Liver (tissue), 8 donors: ENCODE measurements at regions not wholly inside any gene's neighbourhood (a gene's known extent, or its start where the extent isn't known, plus 50 kb on each side); places are given as distances from the start of the nearest gene placed in this dataset.

Experiments used
- DNase-seq: peaks from one replicate; pipeline ENCODE4 v3.0.0-alpha.2; 2017; ENCODE audit warnings: low spot score
- H3K27ac ChIP-seq, 2 donors: one replicate each; pipeline ENCODE4 v1.7.0; 2013; ENCODE audit warnings: inconsistent platforms in 2 of 2, low read length in 2 of 2, control low read depth in 1 of 2, low read depth in 1 of 2, mild to moderate bottlenecking in 1 of 2
- H3K27me3 ChIP-seq, 4 donors: one replicate each; pipeline versions ENCODE4 v1.6.1 to v1.7.0; 2013; ENCODE audit warnings: low read length in 3 of 4, inconsistent platforms in 1 of 4, mild to moderate bottlenecking in 1 of 4, moderate library complexity in 1 of 4; ENCODE audit not compliant: control insufficient read depth in 4 of 4, insufficient read depth in 4 of 4
- H3K36me3 ChIP-seq, 4 donors: one replicate each; pipeline versions ENCODE4 v1.6.1 to v1.7.0; 2013; ENCODE audit warnings: low read length in 3 of 4, mild to moderate bottlenecking in 3 of 4, low read depth in 1 of 4, moderate library complexity in 1 of 4; ENCODE audit not compliant: control insufficient read depth in 4 of 4, insufficient read depth in 3 of 4
- H3K4me1 ChIP-seq, 4 donors: one replicate each; pipeline versions ENCODE4 v1.6.1 to v1.7.0; 2013; ENCODE audit warnings: low read length in 3 of 4, mild to moderate bottlenecking in 3 of 4, moderate library complexity in 1 of 4; ENCODE audit not compliant: control insufficient read depth in 4 of 4, insufficient read depth in 4 of 4
- H3K4me3 ChIP-seq, 3 donors: one replicate each; pipeline versions ENCODE4 v1.6.1 to v1.7.0; 2013; ENCODE audit warnings: low read length in 3 of 3, control low read depth in 1 of 3, low read depth in 1 of 3, mild to moderate bottlenecking in 1 of 3
- H3K9ac ChIP-seq, 2 donors: one replicate each; pipeline ENCODE4 v1.7.0; 2013; ENCODE audit warnings: low read length in 2 of 2, mild to moderate bottlenecking in 2 of 2, moderate library complexity in 2 of 2, control low read depth in 1 of 2, low read depth in 1 of 2
- H3K9me3 ChIP-seq, 4 donors: one replicate each; pipeline versions ENCODE4 v1.6.1 to v1.7.0; 2013; ENCODE audit warnings: low read length in 3 of 4; ENCODE audit not compliant: control insufficient read depth in 4 of 4
- EGR1 ChIP-seq, 2 donors: IDR thresholded peaks; 2 replicates each; pipeline ENCODE4 v1.6.1; 2016 to 2018; ENCODE audit warnings: antibody characterized with exemption in 2 of 2, low read depth in 2 of 2
- FOXA1 ChIP-seq: IDR thresholded peaks from 2 replicates; pipeline ENCODE4 v1.6.1; 2016; ENCODE audit warnings: antibody characterized with exemption
- FOXA2 ChIP-seq: IDR thresholded peaks from 2 replicates; pipeline ENCODE4 v1.6.1; 2016; ENCODE audit warnings: antibody characterized with exemption
- GABPA ChIP-seq, 2 donors: IDR thresholded peaks in 1 of 2; conservative IDR thresholded peaks in 1 of 2; 2 replicates each; pipeline ENCODE4 v1.6.1; 2016; ENCODE audit warnings: antibody characterized with exemption in 2 of 2, mild to moderate bottlenecking in 1 of 2, moderate library complexity in 1 of 2
- HNF4A ChIP-seq, 2 donors: conservative IDR thresholded peaks; 2 replicates each; pipeline ENCODE4 v1.6.1; 2016; ENCODE audit warnings: antibody characterized with exemption in 2 of 2, mild to moderate bottlenecking in 2 of 2
- HNF4G ChIP-seq: IDR thresholded peaks from 2 replicates; pipeline ENCODE4 v1.6.1; 2016; ENCODE audit warnings: antibody characterized with exemption
- JUND ChIP-seq, 2 donors: IDR thresholded peaks; 2 replicates each; pipeline ENCODE4 v1.6.1; 2016; ENCODE audit warnings: antibody characterized with exemption in 2 of 2
- NR2F2 ChIP-seq: IDR thresholded peaks from 2 replicates; pipeline ENCODE4 v1.6.1; 2016; ENCODE audit warnings: antibody characterized with exemption
- RAD21 ChIP-seq, 2 donors: IDR thresholded peaks; 2 replicates each; pipeline ENCODE4 v1.6.1; 2016; ENCODE audit warnings: antibody characterized with exemption in 2 of 2, mild to moderate bottlenecking in 2 of 2
- RXRA ChIP-seq, 2 donors: IDR thresholded peaks; 2 replicates each; pipeline ENCODE4 v1.6.1; 2017 to 2018; ENCODE audit warnings: antibody characterized with exemption in 2 of 2, mild to moderate bottlenecking in 1 of 2
- SP1 ChIP-seq: IDR thresholded peaks from 2 replicates; pipeline ENCODE4 v1.6.1; 2018; ENCODE audit warnings: antibody characterized with exemption, mild to moderate bottlenecking
- TAF1 ChIP-seq: conservative IDR thresholded peaks from 2 replicates; pipeline ENCODE4 v1.6.1; 2016; ENCODE audit warnings: antibody characterized with exemption, mild to moderate bottlenecking
- YY1 ChIP-seq: IDR thresholded peaks from 2 replicates; pipeline ENCODE4 v1.6.1; 2016; ENCODE audit warnings: antibody characterized with exemption, mild to moderate bottlenecking
- WGBS: extraction: QIAGEN DNeasy Blood & Tissue Kit; methylation state at CpG from one replicate; pipeline ENCODE4 v1.1.7; 2013; 5-methylcytosine and 5-hydroxymethylcytosine counted together
- TF ChIP-seq, protein P1 (sequence below): IDR thresholded peaks from 2 replicates; pipeline ENCODE4 v1.6.1; 2016; ENCODE audit warnings: antibody characterized with exemption
- TF ChIP-seq, protein P2 (sequence below): IDR thresholded peaks from 2 replicates; pipeline ENCODE4 v1.6.1; 2016; ENCODE audit warnings: antibody characterized with exemption, mild to moderate bottlenecking
- TF ChIP-seq, protein P3 (sequence below): fragments of 150-350 bp; IDR thresholded peaks from 2 replicates; pipeline ENCODE4 v1.5.1; 2017; ENCODE audit warnings: improper control_type of control experiment, low read depth, low read length; ENCODE audit not compliant: missing input control
- TF ChIP-seq, protein P4 (sequence below): IDR thresholded peaks from 2 replicates; pipeline ENCODE4 v1.6.1; 2016; ENCODE audit warnings: antibody characterized with exemption
- TF ChIP-seq, protein P5 (sequence below): IDR thresholded peaks from 2 replicates; pipeline ENCODE4 v1.6.1; 2016; ENCODE audit warnings: antibody characterized with exemption
- donor health status: healthy.
- donor health status: healthy.
- donor health status: healthy.
- donor health status: healthy.
- donor health status: healthy.

DNA sequence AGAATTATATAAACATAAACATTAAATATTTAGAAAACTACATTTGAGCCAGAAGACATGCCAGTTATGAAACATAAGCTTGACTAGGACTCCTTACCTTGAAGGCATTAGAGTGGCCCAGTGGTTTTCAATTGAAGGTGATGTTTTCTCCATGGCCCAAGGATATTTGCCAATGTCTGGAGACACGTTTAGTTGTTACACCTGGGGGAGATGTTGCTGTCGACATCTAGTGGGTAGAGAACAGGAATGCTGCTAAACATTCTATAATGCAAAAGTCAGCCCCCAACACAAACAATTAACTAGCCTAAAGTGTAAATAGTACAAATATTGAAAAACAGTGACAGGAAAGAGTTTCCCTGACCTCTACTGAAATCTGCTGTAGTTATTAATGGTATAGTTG lies 200.9 kb upstream of the HS3ST5 start:
- DNase-seq, result no peak
- Histone ChIP-seq H3K27ac (no peak overlapping the region), H3K27me3 (no peaks in the 10 kb centered on the region), H3K4me1 (no peaks in the 10 kb centered on the region), H3K36me3 (no peaks in the 10 kb centered on the region), H3K4me3 (no peak overlapping the region), H3K9me3 (no peaks in the 10 kb centered on the region), H3K9ac (no peak overlapping the region)
- WGBS, result 53% methylated on average over 2 of the region's 2 CpGs
- TF ChIP-seq, protein P1, sequence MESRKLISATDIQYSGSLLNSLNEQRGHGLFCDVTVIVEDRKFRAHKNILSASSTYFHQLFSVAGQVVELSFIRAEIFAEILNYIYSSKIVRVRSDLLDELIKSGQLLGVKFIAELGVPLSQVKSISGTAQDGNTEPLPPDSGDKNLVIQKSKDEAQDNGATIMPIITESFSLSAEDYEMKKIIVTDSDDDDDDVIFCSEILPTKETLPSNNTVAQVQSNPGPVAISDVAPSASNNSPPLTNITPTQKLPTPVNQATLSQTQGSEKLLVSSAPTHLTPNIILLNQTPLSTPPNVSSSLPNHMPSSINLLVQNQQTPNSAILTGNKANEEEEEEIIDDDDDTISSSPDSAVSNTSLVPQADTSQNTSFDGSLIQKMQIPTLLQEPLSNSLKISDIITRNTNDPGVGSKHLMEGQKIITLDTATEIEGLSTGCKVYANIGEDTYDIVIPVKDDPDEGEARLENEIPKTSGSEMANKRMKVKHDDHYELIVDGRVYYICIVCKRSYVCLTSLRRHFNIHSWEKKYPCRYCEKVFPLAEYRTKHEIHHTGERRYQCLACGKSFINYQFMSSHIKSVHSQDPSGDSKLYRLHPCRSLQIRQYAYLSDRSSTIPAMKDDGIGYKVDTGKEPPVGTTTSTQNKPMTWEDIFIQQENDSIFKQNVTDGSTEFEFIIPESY, result no peak
- TF ChIP-seq, protein P2, sequence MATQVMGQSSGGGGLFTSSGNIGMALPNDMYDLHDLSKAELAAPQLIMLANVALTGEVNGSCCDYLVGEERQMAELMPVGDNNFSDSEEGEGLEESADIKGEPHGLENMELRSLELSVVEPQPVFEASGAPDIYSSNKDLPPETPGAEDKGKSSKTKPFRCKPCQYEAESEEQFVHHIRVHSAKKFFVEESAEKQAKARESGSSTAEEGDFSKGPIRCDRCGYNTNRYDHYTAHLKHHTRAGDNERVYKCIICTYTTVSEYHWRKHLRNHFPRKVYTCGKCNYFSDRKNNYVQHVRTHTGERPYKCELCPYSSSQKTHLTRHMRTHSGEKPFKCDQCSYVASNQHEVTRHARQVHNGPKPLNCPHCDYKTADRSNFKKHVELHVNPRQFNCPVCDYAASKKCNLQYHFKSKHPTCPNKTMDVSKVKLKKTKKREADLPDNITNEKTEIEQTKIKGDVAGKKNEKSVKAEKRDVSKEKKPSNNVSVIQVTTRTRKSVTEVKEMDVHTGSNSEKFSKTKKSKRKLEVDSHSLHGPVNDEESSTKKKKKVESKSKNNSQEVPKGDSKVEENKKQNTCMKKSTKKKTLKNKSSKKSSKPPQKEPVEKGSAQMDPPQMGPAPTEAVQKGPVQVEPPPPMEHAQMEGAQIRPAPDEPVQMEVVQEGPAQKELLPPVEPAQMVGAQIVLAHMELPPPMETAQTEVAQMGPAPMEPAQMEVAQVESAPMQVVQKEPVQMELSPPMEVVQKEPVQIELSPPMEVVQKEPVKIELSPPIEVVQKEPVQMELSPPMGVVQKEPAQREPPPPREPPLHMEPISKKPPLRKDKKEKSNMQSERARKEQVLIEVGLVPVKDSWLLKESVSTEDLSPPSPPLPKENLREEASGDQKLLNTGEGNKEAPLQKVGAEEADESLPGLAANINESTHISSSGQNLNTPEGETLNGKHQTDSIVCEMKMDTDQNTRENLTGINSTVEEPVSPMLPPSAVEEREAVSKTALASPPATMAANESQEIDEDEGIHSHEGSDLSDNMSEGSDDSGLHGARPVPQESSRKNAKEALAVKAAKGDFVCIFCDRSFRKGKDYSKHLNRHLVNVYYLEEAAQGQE, result no peak
- TF ChIP-seq, protein P3, sequence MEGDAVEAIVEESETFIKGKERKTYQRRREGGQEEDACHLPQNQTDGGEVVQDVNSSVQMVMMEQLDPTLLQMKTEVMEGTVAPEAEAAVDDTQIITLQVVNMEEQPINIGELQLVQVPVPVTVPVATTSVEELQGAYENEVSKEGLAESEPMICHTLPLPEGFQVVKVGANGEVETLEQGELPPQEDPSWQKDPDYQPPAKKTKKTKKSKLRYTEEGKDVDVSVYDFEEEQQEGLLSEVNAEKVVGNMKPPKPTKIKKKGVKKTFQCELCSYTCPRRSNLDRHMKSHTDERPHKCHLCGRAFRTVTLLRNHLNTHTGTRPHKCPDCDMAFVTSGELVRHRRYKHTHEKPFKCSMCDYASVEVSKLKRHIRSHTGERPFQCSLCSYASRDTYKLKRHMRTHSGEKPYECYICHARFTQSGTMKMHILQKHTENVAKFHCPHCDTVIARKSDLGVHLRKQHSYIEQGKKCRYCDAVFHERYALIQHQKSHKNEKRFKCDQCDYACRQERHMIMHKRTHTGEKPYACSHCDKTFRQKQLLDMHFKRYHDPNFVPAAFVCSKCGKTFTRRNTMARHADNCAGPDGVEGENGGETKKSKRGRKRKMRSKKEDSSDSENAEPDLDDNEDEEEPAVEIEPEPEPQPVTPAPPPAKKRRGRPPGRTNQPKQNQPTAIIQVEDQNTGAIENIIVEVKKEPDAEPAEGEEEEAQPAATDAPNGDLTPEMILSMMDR, result no peak
- TF ChIP-seq HNF4A (conservative IDR thresholded peaks at IDR 0.05) (no peak), TAF1 (no peak), SP1 (no peak), RAD21 (IDR thresholded peaks at IDR 0.05) (no peak), JUND (IDR thresholded peaks at IDR 0.05) (no peak), RXRA (IDR thresholded peaks at IDR 0.05) (no peak), GABPA (IDR thresholded peaks at IDR 0.05 in 1 of 2, conservative IDR thresholded peaks at IDR 0.05 in 1 of 2) (no peak), HNF4G (no peak), YY1 (no peak), FOXA2 (no peak), FOXA1 (no peak), EGR1 (IDR thresholded peaks at IDR 0.05; ENCODE audit: low read depth in 2 of 2) (no peak), NR2F2 (no peak)
- TF ChIP-seq, protein P4, sequence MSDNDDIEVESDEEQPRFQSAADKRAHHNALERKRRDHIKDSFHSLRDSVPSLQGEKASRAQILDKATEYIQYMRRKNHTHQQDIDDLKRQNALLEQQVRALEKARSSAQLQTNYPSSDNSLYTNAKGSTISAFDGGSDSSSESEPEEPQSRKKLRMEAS, result no peak
- TF ChIP-seq, protein P5, sequence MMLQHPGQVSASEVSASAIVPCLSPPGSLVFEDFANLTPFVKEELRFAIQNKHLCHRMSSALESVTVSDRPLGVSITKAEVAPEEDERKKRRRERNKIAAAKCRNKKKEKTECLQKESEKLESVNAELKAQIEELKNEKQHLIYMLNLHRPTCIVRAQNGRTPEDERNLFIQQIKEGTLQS, result no peak

DNA sequence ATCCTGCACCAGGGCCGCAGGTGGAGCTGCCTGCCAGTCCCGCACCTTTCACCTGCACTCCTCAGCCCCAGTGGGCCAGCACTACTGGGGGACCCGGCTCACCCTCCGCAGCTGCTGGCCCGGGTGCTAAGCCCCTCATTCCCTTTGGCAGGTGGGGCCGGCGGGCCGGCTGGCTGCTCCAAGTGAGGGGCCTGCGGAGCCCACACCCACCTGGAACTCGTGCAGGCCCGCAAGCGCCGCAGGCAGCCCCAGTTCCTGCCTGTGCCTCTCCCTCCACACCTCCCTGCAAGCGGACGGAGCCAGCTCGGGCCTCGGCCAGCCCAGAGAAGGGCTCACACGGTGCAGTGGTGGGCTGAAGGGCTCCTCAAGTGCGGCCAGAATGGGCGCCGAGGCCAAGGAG lies 199.0 kb upstream of the HS3ST5 start:
- Histone ChIP-seq H3K27ac (no peak overlapping the region), H3K36me3 (no peaks in the 10 kb centered on the region), H3K9ac (no peak overlapping the region), H3K4me3 (no peak overlapping the region), H3K27me3 (no peaks in the 10 kb centered on the region), H3K9me3 (no peaks in the 10 kb centered on the region), H3K4me1 (no peaks in the 10 kb centered on the region)
- no peak for DNase-seq
- WGBS, result 91% methylated on average over 21 of the region's 21 CpGs
- no peak for TF ChIP-seq JUND (IDR thresholded peaks at IDR 0.05)
- no peak for TF ChIP-seq RXRA (IDR thresholded peaks at IDR 0.05)
- no peak for TF ChIP-seq FOXA2
- no peak for TF ChIP-seq GABPA (IDR thresholded peaks at IDR 0.05 in 1 of 2, conservative IDR thresholded peaks at IDR 0.05 in 1 of 2)
- TF ChIP-seq, protein P2, result no peak
- no peak for TF ChIP-seq YY1
- TF ChIP-seq, protein P3, result no peak
- TF ChIP-seq, protein P5, result no peak
- no peak for TF ChIP-seq HNF4G
